NCI-H2029 (cell line): ENCODE measurements at regions not wholly inside any gene's neighbourhood (a gene's known extent, or its start where the extent isn't known, plus 50 kb on each side); places are given as distances from the start of the nearest gene placed in this dataset.

Source experiments
- DNase-seq: peaks from one replicate; lab custom pipeline; 2025; lab: John Stamatoyannopoulos, UW

GRCh38 chr4:38562751-38563198 lies 101.2 kb upstream of the KLF3 start:
- peak; percentile 50 for DNase-seq

- peak; percentile 70 for DNase-seq
Observed at GRCh38 chr4:38563707-38564495, 100.1 kb upstream of the KLF3 start.

- DNase-seq: peak; percentile 69
Observed at GRCh38 chr4:38565271-38566199, 98.5 kb upstream of the KLF3 start.

- DNase-seq: no peak
Observed at GRCh38 chr4:38566806-38567398, 97.1 kb upstream of the KLF3 start.

- no peak for DNase-seq
Observed at GRCh38 chr4:38567457-38567856, 96.5 kb upstream of the KLF3 start.

GRCh38 chr4:38568768-38569167 lies 95.2 kb upstream of the KLF3 start:
- DNase-seq: no peak

GRCh38 chr4:38570647-38571276 lies 93.2 kb upstream of the KLF3 start:
- no peak for DNase-seq

- no peak for DNase-seq
Observed at GRCh38 chr4:38572793-38573192, 91.2 kb upstream of the KLF3 start.

GRCh38 chr4:38574559-38575333 lies 89.3 kb upstream of the KLF3 start:
- DNase-seq: peak; percentile 71

- DNase-seq: no peak
Observed at GRCh38 chr4:38576767-38577166, 87.2 kb upstream of the KLF3 start.

GRCh38 chr4:38577462-38577861 lies 86.5 kb upstream of the KLF3 start:
- DNase-seq: no peak

GRCh38 chr4:38581426-38582106 lies 82.4 kb upstream of the KLF3 start:
- no peak for DNase-seq

GRCh38 chr4:38582445-38582844 lies 81.6 kb upstream of the KLF3 start:
- DNase-seq: no peak

GRCh38 chr4:38582889-38583470 lies 81.0 kb upstream of the KLF3 start:
- DNase-seq: no peak

- DNase-seq: no peak
Observed at GRCh38 chr4:38585871-38586270, 78.1 kb upstream of the KLF3 start.

GRCh38 chr4:38587106-38587505 lies 76.9 kb upstream of the KLF3 start:
- no peak for DNase-seq

- no peak for DNase-seq
Observed at GRCh38 chr4:38590046-38590445, 74.0 kb upstream of the KLF3 start.

- no peak for DNase-seq
Observed at GRCh38 chr4:38591617-38592337, 72.2 kb upstream of the KLF3 start.

GRCh38 chr4:38598489-38598888 lies 65.5 kb upstream of the KLF3 start:
- DNase-seq: no peak

GRCh38 chr4:38600575-38600974 lies 63.4 kb upstream of the KLF3 start:
- no peak for DNase-seq
